Rectal smooth muscle tissue (tissue), 1 donor: ENCODE measurements at regions not wholly inside any gene's neighbourhood (a gene's known extent, or its start where the extent isn't known, plus 50 kb on each side); places are given as distances from the start of the nearest gene placed in this dataset.

ENCODE experiments used
- H3K27ac ChIP-seq: one replicate; pipeline ENCODE4 v1.7.0; 2013; ENCODE audit warnings: low read depth, low read length, inconsistent platforms
- H3K27me3 ChIP-seq: one replicate; pipeline ENCODE4 v1.7.0; 2013; ENCODE audit warnings: low read length; ENCODE audit not compliant: control insufficient read depth, insufficient read depth
- H3K36me3 ChIP-seq: one replicate; pipeline ENCODE4 v1.7.0; 2013; ENCODE audit warnings: low read length; ENCODE audit not compliant: control insufficient read depth, insufficient read depth
- H3K4me1 ChIP-seq: one replicate; pipeline ENCODE4 v1.7.0; 2013; ENCODE audit warnings: low read length; ENCODE audit not compliant: control insufficient read depth, insufficient read depth
- H3K4me3 ChIP-seq: one replicate; pipeline ENCODE4 v1.7.0; 2013; ENCODE audit warnings: low read length
- H3K9ac ChIP-seq: one replicate; pipeline ENCODE4 v1.7.0; 2013; ENCODE audit warnings: low read length

- Histone ChIP-seq H3K27me3 (no peaks in the 10 kb centered on the region), H3K27ac (no peak overlapping the region), H3K36me3 (no peaks in the 10 kb centered on the region), H3K4me3 (no peak overlapping the region), H3K9ac (no peak overlapping the region), H3K4me1 (no peaks in the 10 kb centered on the region)
These were observed 267.2 kb upstream of the NREP start for GRCh38 chr5:112024221-112024620.

- Histone ChIP-seq H3K36me3 (no peaks in the 10 kb centered on the region), H3K27ac (no peak overlapping the region), H3K4me1 (no peaks in the 10 kb centered on the region), H3K9ac (no peak overlapping the region), H3K27me3 (no peaks in the 10 kb centered on the region), H3K4me3 (no peak overlapping the region)
These were observed 266.8 kb upstream of the NREP start for GRCh38 chr5:112023766-112024165.

- H3K9ac ChIP-seq: no peak overlapping the region
- no peaks in the 10 kb centered on the region for H3K36me3 ChIP-seq
- H3K4me3 ChIP-seq: no peak overlapping the region
- H3K4me1 ChIP-seq: no peaks in the 10 kb centered on the region
- H3K27ac ChIP-seq: no peak overlapping the region
- H3K27me3 ChIP-seq: no peaks in the 10 kb centered on the region
These were observed 261.9 kb upstream of the NREP start for GRCh38 chr5:112018846-112019245.

GRCh38 chr5:112016980-112017379 lies 260.0 kb upstream of the NREP start:
- Histone ChIP-seq H3K27ac (no peak overlapping the region), H3K4me3 (no peak overlapping the region), H3K36me3 (no peaks in the 10 kb centered on the region), H3K9ac (no peak overlapping the region), H3K27me3 (no peaks in the 10 kb centered on the region), H3K4me1 (peaks cover 3% of the 10 kb centered on the region)

GRCh38 chr5:112014783-112015395 lies 257.9 kb upstream of the NREP start:
- Histone ChIP-seq H3K36me3 (no peaks in the 10 kb centered on the region), H3K4me3 (no peak overlapping the region), H3K4me1 (peaks cover 7% of the 10 kb centered on the region), H3K9ac (no peak overlapping the region), H3K27me3 (no peaks in the 10 kb centered on the region), H3K27ac (no peak overlapping the region)

- Histone ChIP-seq H3K27ac (no peak overlapping the region), H3K36me3 (no peaks in the 10 kb centered on the region), H3K9ac (no peak overlapping the region), H3K4me1 (peaks cover 7% of the 10 kb centered on the region), H3K27me3 (no peaks in the 10 kb centered on the region), H3K4me3 (no peak overlapping the region)
These were observed 256.7 kb upstream of the NREP start for GRCh38 chr5:112013660-112014059.

- H3K27ac ChIP-seq: peak overlapping the region; percentile 28
- H3K36me3 ChIP-seq: no peaks in the 10 kb centered on the region
- H3K27me3 ChIP-seq: no peaks in the 10 kb centered on the region
- H3K4me3 ChIP-seq: no peak overlapping the region
- no peak overlapping the region for H3K9ac ChIP-seq
- peaks cover 7% of the 10 kb centered on the region for H3K4me1 ChIP-seq
These were observed 255.1 kb upstream of the NREP start for GRCh38 chr5:112012104-112012503.

GRCh38 chr5:112010475-112010874 lies 253.5 kb upstream of the NREP start:
- H3K4me1 ChIP-seq: peaks cover 7% of the 10 kb centered on the region
- no peaks in the 10 kb centered on the region for H3K36me3 ChIP-seq
- no peak overlapping the region for H3K27ac ChIP-seq
- no peaks in the 10 kb centered on the region for H3K27me3 ChIP-seq
- no peak overlapping the region for H3K9ac ChIP-seq
- no peak overlapping the region for H3K4me3 ChIP-seq

- Histone ChIP-seq H3K27me3 (no peaks in the 10 kb centered on the region), H3K27ac (no peak overlapping the region), H3K36me3 (no peaks in the 10 kb centered on the region), H3K4me1 (peaks cover under 1% of the 10 kb centered on the region), H3K4me3 (no peak overlapping the region), H3K9ac (no peak overlapping the region)
These were observed 249.7 kb upstream of the NREP start for GRCh38 chr5:112006721-112007120.

- Histone ChIP-seq H3K4me1 (no peaks in the 10 kb centered on the region), H3K36me3 (no peaks in the 10 kb centered on the region), H3K9ac (no peak overlapping the region), H3K27me3 (no peaks in the 10 kb centered on the region), H3K27ac (no peak overlapping the region), H3K4me3 (no peak overlapping the region)
These were observed 248.6 kb upstream of the NREP start for GRCh38 chr5:112005623-112005930.

- Histone ChIP-seq H3K27ac (no peak overlapping the region), H3K36me3 (no peaks in the 10 kb centered on the region), H3K27me3 (no peaks in the 10 kb centered on the region), H3K4me3 (no peak overlapping the region), H3K4me1 (no peaks in the 10 kb centered on the region), H3K9ac (no peak overlapping the region)
These were observed 248.1 kb upstream of the NREP start for GRCh38 chr5:112004867-112005622.

GRCh38 chr5:112002376-112002775 lies 245.4 kb upstream of the NREP start:
- Histone ChIP-seq H3K36me3 (no peaks in the 10 kb centered on the region), H3K27me3 (no peaks in the 10 kb centered on the region), H3K27ac (no peak overlapping the region), H3K9ac (no peak overlapping the region), H3K4me1 (no peaks in the 10 kb centered on the region), H3K4me3 (no peak overlapping the region)

- Histone ChIP-seq H3K27me3 (no peaks in the 10 kb centered on the region), H3K4me1 (no peaks in the 10 kb centered on the region), H3K9ac (no peak overlapping the region), H3K36me3 (no peaks in the 10 kb centered on the region), H3K4me3 (no peak overlapping the region), H3K27ac (no peak overlapping the region)
These were observed 242.3 kb upstream of the NREP start for GRCh38 chr5:111999286-111999685.
